Common myeloid progenitor, CD34-positive (primary cell): ENCODE measurements at regions not wholly inside any gene's neighbourhood (a gene's known extent, or its start where the extent isn't known, plus 50 kb on each side); places are given as distances from the start of the nearest gene placed in this dataset.
"Not testable (repeated sequence)": the region's sequence is repeated elsewhere in the genome, so short reads cannot be mapped to it uniquely, and the experiment has no call there.

Source experiments
- CTCF ChIA-PET: fragments of 350-600 bp; sonication (Branson Sonifier 250); formaldehyde crosslinking; loops from one replicate; lab custom pipeline; 2021; ENCODE audit warnings: antibody characterized with exemption; lab: Charles Lee
- POLR2A ChIA-PET: fragments of 350-600 bp; sonication (Branson Sonifier 250); formaldehyde crosslinking; loops from one replicate; lab custom pipeline; 2021; ENCODE audit warnings: antibody characterized with exemption; lab: Charles Lee
- DNase-seq, 3 donors: peaks; one replicate each; pipeline versions ENCODE4 v3.0.0 to v3.0.0-alpha.2; 2013
- H3K27ac ChIP-seq, 2 experiments: 1 replicate in 1 of 2; 2 replicates in 1 of 2; pipeline ENCODE4 v1.7.0; 2013; ENCODE audit warnings: inconsistent platforms in 2 of 2, low read length in 2 of 2, mild to moderate bottlenecking in 2 of 2, low read depth in 1 of 2, moderate library complexity in 1 of 2; ENCODE audit not compliant: severe bottlenecking in 2 of 2, insufficient read depth in 1 of 2, poor library complexity in 1 of 2
- H3K27me3 ChIP-seq, 5 experiments: replicated peaks in 2 of 5; 1 replicate in 3 of 5; 2 replicates in 2 of 5; pipeline versions ENCODE4 v1.6.1 to v1.7.0; 2013; ENCODE audit warnings: low read length in 4 of 5, mild to moderate bottlenecking in 2 of 5, moderate library complexity in 2 of 5, inconsistent platforms in 1 of 5; ENCODE audit not compliant: insufficient read depth in 5 of 5, control insufficient read depth in 4 of 5
- H3K36me3 ChIP-seq, 4 experiments: 1 replicate in 2 of 4; 2 replicates in 2 of 4; pipeline versions ENCODE4 v1.6.1 to v1.7.0; 2013; ENCODE audit warnings: low read length in 3 of 4, control low read depth in 1 of 4, mild to moderate bottlenecking in 1 of 4; ENCODE audit not compliant: control insufficient read depth in 4 of 4, insufficient read depth in 4 of 4
- H3K4me1 ChIP-seq, 4 experiments: 1 replicate in 3 of 4; 2 replicates in 1 of 4; pipeline versions ENCODE4 v1.6.1 to v1.7.1; 2013; ENCODE audit warnings: low read length in 3 of 4, mild to moderate bottlenecking in 3 of 4, control low read depth in 1 of 4, inconsistent platforms in 1 of 4, moderate library complexity in 1 of 4; ENCODE audit not compliant: control insufficient read depth in 4 of 4, insufficient read depth in 4 of 4; ENCODE audit errors: control extremely low read depth in 1 of 4
- H3K4me3 ChIP-seq, 7 experiments: 1 replicate in 4 of 7; 2 replicates in 3 of 7; pipeline versions ENCODE4 v1.5.1 to v1.7.0; 2013; ENCODE audit warnings: mild to moderate bottlenecking in 7 of 7, low read length in 6 of 7, moderate library complexity in 6 of 7, inconsistent platforms in 2 of 7, low read depth in 2 of 7, control low read depth in 1 of 7; ENCODE audit not compliant: insufficient read depth in 4 of 7, control insufficient read depth in 1 of 7; ENCODE audit errors: extremely low read depth in 1 of 7
- H3K9me3 ChIP-seq, 5 experiments: 1 replicate in 4 of 5; 2 replicates in 1 of 5; pipeline versions ENCODE4 v1.6.1 to v1.7.1; 2013; ENCODE audit warnings: low read length in 4 of 5, mild to moderate bottlenecking in 2 of 5, inconsistent platforms in 1 of 5, low read depth in 1 of 5, moderate library complexity in 1 of 5; ENCODE audit not compliant: control insufficient read depth in 4 of 5, insufficient read depth in 2 of 5; ENCODE audit errors: control extremely low read depth in 1 of 5
- WGBS: methylation state at CpG from one replicate; pipeline ENCODE4 v1.1.5; 2013; ENCODE audit not compliant: insufficient coverage; 5-methylcytosine and 5-hydroxymethylcytosine counted together

GRCh38 chr5:156089955-156090940 lies 236.7 kb upstream of the SGCD start:
- H3K4me1 ChIP-seq, H3K36me3 ChIP-seq, H3K27ac ChIP-seq, DNase-seq, H3K4me3 ChIP-seq, H3K9me3 ChIP-seq, POLR2A ChIA-PET, H3K27me3 ChIP-seq, CTCF ChIA-PET: not testable (repeated sequence)
- 92% methylated on average over 8 of the region's 10 CpGs for WGBS

DNA sequence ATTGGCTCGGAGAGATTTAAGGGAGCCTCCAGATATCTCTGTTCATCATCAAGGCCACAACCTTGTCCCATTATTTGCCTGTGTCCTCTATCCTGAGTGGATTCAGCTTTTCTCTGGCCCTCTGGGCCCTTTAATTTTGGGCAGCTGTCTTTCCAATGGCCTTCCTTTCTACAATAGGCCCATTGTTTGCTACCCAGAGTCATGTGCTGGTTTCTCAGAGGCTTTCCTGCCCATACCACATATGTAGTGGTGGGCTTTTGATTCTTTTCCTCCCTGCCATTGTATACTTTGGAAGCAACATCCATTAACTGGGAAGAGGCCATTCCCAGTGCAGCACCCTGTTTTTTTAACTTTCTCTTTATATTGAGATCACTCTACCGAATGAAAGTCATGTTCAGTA lies 233.9 kb upstream of the SGCD start:
- ChIA-PET POLR2A (no interaction called here), CTCF (interaction anchor here (0.6 kb wide), 1 partner anchor 13 kb away, joined by 3 read pairs; no protein-coding TSS in a partner anchor)
- H3K36me3 ChIP-seq: no peaks in the 10 kb centered on the region
- no peak overlapping the region for H3K4me3 ChIP-seq
- no peak overlapping the region for H3K27ac ChIP-seq
- DNase-seq: no peak
- H3K27me3 ChIP-seq: no peaks in the 10 kb centered on the region
- no CpG with 5 or more reads among the region's 2 CpGs for WGBS
- H3K4me1 ChIP-seq: no peaks in the 10 kb centered on the region
- peaks cover 0 to 6% (median 3%) of the 10 kb centered on the region in 5 experiments for H3K9me3 ChIP-seq

GRCh38 chr5:156094001-156094400 lies 233.0 kb upstream of the SGCD start:
- H3K4me3 ChIP-seq: no peak overlapping the region
- DNase-seq: no peak
- ChIA-PET POLR2A (no interaction called here), CTCF (no interaction called here)
- no peaks in the 10 kb centered on the region for H3K4me1 ChIP-seq
- peaks cover 0 to 6% (median 3%) of the 10 kb centered on the region in 5 experiments for H3K9me3 ChIP-seq
- no peaks in the 10 kb centered on the region for H3K27me3 ChIP-seq
- H3K27ac ChIP-seq: no peak overlapping the region
- WGBS: 94% methylated on average over 2 of the region's 4 CpGs
- no peaks in the 10 kb centered on the region for H3K36me3 ChIP-seq

GRCh38 chr5:156095709-156096241 lies 231.2 kb upstream of the SGCD start:
- ChIA-PET POLR2A (interaction anchor here (0.6 kb wide), 1 partner anchor 17 kb away, joined by 3 read pairs; no protein-coding TSS in a partner anchor), CTCF (no interaction called here)
- no peak overlapping the region for H3K4me3 ChIP-seq
- WGBS: 97% methylated on average over 3 of the region's 3 CpGs
- H3K9me3 ChIP-seq: peaks cover 0 to 3% (median 2%) of the 10 kb centered on the region in 5 experiments
- no peak for DNase-seq
- no peaks in the 10 kb centered on the region for H3K27me3 ChIP-seq
- H3K36me3 ChIP-seq: no peaks in the 10 kb centered on the region
- no peak overlapping the region for H3K27ac ChIP-seq
- no peaks in the 10 kb centered on the region for H3K4me1 ChIP-seq

DNA sequence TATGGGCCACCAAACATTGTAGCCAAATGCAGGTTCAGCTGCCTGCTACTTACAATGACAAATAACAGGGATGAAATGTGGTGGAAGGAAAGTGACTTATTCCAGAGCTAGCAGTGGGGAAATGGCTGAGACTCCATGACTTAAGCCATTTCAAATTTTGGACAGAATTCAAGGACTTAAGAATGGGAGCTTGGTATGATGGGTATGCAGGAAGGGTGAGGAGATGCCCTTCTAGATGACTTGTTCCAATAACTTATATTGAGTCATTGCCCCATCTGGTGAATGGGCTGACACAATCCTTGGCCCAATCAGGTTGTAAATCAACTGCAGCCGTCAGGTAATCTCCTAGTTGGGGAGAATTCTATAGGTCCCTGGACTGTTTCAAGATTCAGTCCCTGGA lies 230.7 kb upstream of the SGCD start:
- no peaks in the 10 kb centered on the region for H3K36me3 ChIP-seq
- WGBS: 100% methylated on average over 1 of the region's 1 CpG
- DNase-seq: no peak
- no peak overlapping the region for H3K4me3 ChIP-seq
- POLR2A ChIA-PET: interaction anchor here (0.6 kb wide), 1 partner anchor 18 kb away, joined by 3 read pairs; no protein-coding TSS in a partner anchor
- peaks cover 0 to 2% (median 0%) of the 10 kb centered on the region in 5 experiments for H3K9me3 ChIP-seq
- no peaks in the 10 kb centered on the region for H3K27me3 ChIP-seq
- H3K4me1 ChIP-seq: no peaks in the 10 kb centered on the region
- CTCF ChIA-PET: no interaction called here
- no peak overlapping the region for H3K27ac ChIP-seq

DNA sequence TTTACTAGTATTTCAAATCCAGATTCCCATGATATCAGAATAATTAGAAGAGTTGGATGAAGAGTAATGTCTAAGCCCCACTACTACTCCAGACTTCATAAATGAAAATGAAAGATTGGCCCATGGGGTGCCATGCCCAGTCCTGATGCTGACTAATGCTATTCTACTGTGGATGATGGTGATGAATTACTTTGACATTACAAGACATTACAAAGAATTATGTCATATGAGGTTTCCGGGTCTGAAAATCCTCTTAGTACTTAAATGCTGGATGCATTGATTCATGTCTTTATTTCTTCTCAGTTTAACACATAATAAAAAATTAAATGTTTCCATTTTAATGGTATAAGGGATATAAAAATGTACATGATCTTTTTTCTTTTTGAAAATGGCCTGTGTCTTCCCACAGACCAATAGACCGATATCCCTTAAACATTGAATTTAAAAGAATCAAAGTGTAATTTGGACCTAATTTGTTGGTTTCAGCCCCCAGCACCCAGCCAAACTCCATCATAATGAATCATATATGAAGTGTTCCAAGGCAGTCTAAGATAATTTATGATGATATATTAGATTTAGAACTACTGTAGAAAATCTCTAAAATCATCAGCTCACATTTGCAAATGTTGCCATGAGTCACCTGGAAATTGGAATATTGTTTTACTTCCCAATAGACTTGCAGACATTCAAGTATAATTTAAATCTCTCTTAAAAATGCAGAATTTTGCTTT lies 223.6 kb upstream of the SGCD start:
- Histone ChIP-seq H3K4me3 (no peak overlapping the region), H3K27me3 (no peaks in the 10 kb centered on the region), H3K4me1 (no peaks in the 10 kb centered on the region), H3K27ac (no peak overlapping the region), H3K9me3 (no peaks in the 10 kb centered on the region), H3K36me3 (no peaks in the 10 kb centered on the region)
- ChIA-PET POLR2A (no interaction called here), CTCF (no interaction called here)
- no CpG with 5 or more reads among the region's 2 CpGs for WGBS
- no peak for DNase-seq
